ENCODE measurements at regions not wholly inside any gene's neighbourhood (a gene's known extent, or its start where the extent isn't known, plus 50 kb on each side); places are given as distances from the start of the nearest gene placed in this dataset.
"Not testable (repeated sequence)": the region's sequence is repeated elsewhere in the genome, so short reads cannot be mapped to it uniquely, and the experiment has no call there.

DNA sequence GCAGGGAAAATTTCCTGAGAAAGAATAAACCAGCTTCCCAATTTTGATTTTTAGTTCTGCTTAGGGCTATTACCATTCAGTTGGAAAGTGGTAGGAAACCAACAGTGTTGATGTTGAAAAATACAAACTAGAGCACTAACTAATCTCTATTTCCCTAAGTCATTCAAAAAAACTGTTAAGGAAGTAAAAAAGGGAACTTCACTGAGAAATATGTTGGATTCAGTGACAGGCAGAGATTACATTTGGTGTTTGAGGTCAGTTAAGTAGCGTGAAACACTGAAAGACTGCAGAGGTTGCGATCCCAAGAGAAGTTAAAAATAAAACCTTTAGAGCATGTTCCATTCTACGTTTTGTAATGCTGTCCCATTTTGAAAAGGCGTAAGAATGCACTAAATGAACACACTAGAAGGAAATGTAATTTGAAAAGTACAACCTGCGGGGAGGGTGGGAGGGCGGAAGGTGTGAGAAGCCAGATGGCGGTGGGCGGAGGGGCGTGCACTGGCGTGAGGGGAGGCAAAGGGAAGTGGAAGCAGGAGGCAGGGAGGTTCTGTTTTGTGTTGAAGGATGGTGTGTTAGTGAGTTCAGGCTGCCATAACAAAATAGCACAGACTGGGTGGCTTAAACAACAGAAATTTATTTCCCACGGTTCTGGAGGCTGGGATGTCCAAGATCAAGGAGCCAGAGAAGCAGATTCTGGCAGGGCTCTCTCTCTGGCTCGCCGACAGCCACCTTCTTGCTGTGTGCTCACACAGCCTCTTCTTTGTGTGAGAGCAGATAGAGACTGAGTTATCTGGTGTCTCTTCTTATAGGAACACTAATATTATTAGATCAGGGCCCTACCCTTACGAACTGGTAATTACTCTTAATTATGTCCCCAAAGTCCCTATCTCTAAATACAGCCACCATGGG, 94.3 kb upstream of the KCTD1 start:
- Histone ChIP-seq H3K4me3 (ENCODE audit: low read depth, low read length) (no peak overlapping the region), H3K36me3 (ENCODE audit: insufficient read depth) (no peaks in the 10 kb centered on the region), H3K4me1 (ENCODE audit: insufficient read depth) (no peaks in the 10 kb centered on the region), H3K27ac (ENCODE audit: low read depth) (no peak overlapping the region)
- DNase-seq (ENCODE audit: extremely low spot score): no peak
- WGBS: 83% methylated on average over 14 of the region's 14 CpGs

DNA sequence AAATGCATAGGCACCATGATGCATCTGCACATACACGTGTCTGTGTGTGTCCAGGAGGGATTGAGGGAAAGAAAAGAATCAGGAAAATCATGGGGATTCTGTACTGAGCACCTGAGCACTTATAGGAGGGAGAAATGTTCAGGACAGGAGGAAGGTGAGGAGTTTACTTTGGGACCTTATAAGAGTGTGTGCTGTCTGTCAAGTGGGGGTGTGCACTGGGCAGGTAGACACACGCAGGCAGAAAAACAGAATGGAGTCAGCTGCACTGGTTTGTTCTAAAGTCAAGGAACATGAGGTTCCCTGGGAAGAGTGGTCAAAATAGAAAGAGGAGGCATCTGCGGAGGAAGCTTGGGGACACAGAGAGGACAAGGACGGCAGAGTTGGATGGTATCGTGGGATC, 92.2 kb upstream of the KCTD1 start:
- Histone ChIP-seq H3K36me3 (ENCODE audit: insufficient read depth) (no peaks in the 10 kb centered on the region), H3K27ac (ENCODE audit: low read depth) (no peak overlapping the region), H3K4me3 (ENCODE audit: low read depth, low read length) (no peak overlapping the region), H3K4me1 (ENCODE audit: insufficient read depth) (no peaks in the 10 kb centered on the region)
- WGBS: 82% methylated on average over 5 of the region's 5 CpGs
- no peak for DNase-seq (ENCODE audit: extremely low spot score)

DNA sequence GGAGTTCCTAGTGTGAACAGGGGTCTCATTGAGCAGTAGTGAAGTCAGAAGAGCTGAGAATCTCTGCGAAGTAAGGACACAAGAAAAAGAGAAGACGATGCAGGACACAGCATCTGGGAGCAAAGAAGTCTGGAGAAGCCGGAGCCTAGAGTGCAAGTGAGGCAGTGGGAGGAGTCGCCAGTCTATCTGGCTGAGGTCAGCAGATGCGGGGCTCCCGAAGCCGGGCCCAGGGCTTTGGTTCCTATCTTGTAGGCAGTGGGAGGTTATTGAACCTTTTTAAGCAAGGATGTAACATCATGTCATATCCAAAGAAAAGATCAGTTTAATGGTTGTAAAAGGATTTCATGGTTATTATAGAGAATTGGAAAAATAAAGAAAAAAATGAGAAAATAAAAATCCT, 90.8 kb upstream of the KCTD1 start:
- H3K4me3 ChIP-seq (ENCODE audit: low read depth, low read length): no peak overlapping the region
- no peaks in the 10 kb centered on the region for H3K4me1 ChIP-seq (ENCODE audit: insufficient read depth)
- DNase-seq (ENCODE audit: extremely low spot score): no peak
- no peak overlapping the region for H3K27ac ChIP-seq (ENCODE audit: low read depth)
- no peaks in the 10 kb centered on the region for H3K36me3 ChIP-seq (ENCODE audit: insufficient read depth)
- 93% methylated on average over 7 of the region's 7 CpGs for WGBS

DNA sequence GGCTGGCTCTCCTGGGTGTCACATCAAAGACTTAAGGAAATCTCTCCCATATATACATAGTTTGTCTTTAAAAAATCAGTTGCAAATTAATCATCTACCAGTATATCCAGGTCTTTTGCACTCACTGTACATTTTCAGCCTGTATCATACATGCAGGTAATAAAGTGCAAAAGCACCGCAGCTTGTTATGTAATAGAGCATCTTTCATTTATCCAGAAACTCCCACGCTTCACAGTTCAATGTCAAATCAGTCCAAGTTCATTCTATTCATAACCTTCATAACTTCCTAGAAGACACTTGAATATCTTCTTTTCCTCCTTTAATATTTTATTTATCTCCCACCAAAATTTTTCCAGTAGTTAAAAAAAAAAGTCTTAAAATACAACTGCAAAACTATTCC, 89.6 kb upstream of the KCTD1 start:
- no peak overlapping the region for H3K4me3 ChIP-seq (ENCODE audit: low read depth, low read length)
- no peaks in the 10 kb centered on the region for H3K4me1 ChIP-seq (ENCODE audit: insufficient read depth)
- H3K27ac ChIP-seq (ENCODE audit: low read depth): no peak overlapping the region
- 93% methylated on average over 2 of the region's 2 CpGs for WGBS
- DNase-seq (ENCODE audit: extremely low spot score): no peak
- H3K36me3 ChIP-seq (ENCODE audit: insufficient read depth): no peaks in the 10 kb centered on the region

DNA sequence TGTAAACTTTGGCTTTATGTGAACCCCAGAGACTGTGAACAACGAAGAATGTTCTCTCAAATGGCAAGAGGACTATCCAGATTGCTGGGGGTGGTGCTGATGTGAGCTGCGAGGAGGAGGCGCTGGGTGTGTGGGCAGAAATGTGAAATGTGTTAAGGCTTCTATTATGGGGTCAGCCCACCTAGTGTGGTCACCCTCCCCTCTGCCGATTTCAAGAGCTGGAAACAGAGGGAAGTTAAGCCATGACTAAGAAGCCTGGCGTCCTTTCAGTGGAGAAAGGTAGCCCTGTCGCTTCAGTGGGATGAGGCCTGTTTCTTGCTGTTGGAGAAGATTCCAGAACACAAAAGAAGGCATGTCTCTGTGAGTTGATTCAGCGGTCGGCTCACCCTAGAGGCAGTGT, 89.0 kb upstream of the KCTD1 start:
- no peak for DNase-seq (ENCODE audit: extremely low spot score)
- WGBS: 70% methylated on average over 8 of the region's 8 CpGs
- Histone ChIP-seq H3K4me3 (ENCODE audit: low read depth, low read length) (no peak overlapping the region), H3K4me1 (ENCODE audit: insufficient read depth) (no peaks in the 10 kb centered on the region), H3K27ac (ENCODE audit: low read depth) (no peak overlapping the region), H3K36me3 (ENCODE audit: insufficient read depth) (no peaks in the 10 kb centered on the region)

DNA sequence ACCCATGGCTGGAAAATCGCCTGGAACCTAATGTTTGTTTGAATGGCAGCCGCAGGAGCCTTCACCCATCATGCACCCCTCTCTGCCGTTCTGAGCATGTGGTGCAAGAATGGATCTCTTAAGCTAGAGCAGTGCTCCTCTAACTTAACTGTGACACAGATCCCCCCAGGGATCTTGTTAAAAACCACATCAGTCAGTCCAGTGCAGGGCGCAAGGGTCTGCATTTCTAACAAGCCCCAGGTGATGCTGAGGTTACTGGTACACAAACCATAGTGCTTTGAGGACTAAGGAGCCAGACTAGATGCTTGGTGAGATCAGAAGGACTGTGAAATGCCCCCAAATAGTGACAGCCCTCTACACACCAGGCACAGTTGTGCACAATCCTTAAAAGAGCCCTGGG, 87.1 kb upstream of the KCTD1 start:
- WGBS: 80% methylated on average over 4 of the region's 4 CpGs
- no peaks in the 10 kb centered on the region for H3K4me1 ChIP-seq (ENCODE audit: insufficient read depth)
- H3K27ac ChIP-seq (ENCODE audit: low read depth): no peak overlapping the region
- no peak overlapping the region for H3K4me3 ChIP-seq (ENCODE audit: low read depth, low read length)
- H3K36me3 ChIP-seq (ENCODE audit: insufficient read depth): no peaks in the 10 kb centered on the region
- DNase-seq (ENCODE audit: extremely low spot score): no peak

DNA sequence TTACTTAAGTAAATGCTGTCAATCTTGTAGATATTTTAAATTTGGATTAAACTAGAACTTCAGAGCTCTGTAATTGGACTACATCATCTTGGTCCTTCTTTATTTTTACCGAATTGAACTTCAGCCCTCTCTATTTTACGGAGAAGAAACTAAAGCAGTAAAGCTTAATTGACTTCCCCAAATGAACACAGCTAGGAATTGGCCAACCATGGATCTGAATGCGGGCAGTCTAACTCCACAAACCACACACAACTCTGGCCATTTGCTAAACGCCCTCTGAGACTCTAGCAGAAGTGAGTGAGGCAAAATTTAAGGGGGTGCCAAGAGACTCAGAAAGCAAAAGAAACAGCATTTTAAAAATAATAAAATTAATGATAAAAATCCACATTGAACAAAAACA, 86.3 kb upstream of the KCTD1 start:
- 71% methylated on average over 4 of the region's 4 CpGs for WGBS
- no peak for DNase-seq (ENCODE audit: extremely low spot score)
- no peak overlapping the region for H3K4me3 ChIP-seq (ENCODE audit: low read depth, low read length)
- H3K36me3 ChIP-seq (ENCODE audit: insufficient read depth): no peaks in the 10 kb centered on the region
- no peak overlapping the region for H3K27ac ChIP-seq (ENCODE audit: low read depth)
- no peaks in the 10 kb centered on the region for H3K4me1 ChIP-seq (ENCODE audit: insufficient read depth)

DNA sequence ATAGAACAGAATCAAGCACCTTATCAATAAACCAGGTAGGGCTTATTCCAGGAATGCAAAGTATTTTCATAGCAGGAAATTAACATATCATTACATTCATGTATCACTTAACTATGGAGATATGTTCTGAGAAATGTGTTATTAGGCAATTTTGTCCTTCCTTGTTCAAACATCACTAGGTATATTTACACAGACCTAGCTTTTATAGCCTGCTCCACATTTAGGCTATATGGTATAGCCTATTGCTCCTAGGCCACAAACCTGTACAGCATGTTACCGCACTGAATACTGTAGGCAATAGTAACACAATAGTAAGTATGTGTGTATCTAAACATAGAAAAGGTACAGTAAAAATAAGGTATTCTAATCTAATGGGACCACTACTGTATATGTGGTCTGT, 82.8 kb upstream of the KCTD1 start:
- 1% methylated on average over 1 of the region's 1 CpG for WGBS
- no peaks in the 10 kb centered on the region for H3K36me3 ChIP-seq (ENCODE audit: insufficient read depth)
- DNase-seq (ENCODE audit: extremely low spot score): no peak
- no peak overlapping the region for H3K4me3 ChIP-seq (ENCODE audit: low read depth, low read length)
- H3K4me1 ChIP-seq (ENCODE audit: insufficient read depth): no peaks in the 10 kb centered on the region
- no peak overlapping the region for H3K27ac ChIP-seq (ENCODE audit: low read depth)

DNA sequence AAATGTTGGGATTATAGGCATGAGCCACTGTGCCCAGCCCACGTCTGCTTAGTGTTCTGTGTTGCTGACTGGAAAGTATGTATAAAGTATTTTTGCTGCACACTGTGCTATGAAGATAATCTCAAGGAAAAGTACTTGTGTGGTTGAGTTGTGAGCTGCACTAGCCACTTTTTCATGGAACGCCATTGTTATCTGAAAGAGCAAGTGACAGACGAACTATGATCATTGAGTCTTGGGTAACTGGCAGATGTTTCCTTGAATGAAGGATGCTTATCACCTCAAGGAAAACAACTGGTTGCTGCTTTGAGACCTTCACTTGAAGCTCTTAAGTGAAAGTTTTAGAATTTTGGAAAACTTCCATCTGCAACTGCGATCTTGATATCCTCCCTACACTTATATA, 82.2 kb upstream of the KCTD1 start:
- Histone ChIP-seq H3K4me1 (ENCODE audit: insufficient read depth) (no peaks in the 10 kb centered on the region), H3K36me3 (ENCODE audit: insufficient read depth) (no peaks in the 10 kb centered on the region), H3K27ac (ENCODE audit: low read depth) (no peak overlapping the region), H3K4me3 (ENCODE audit: low read depth, low read length) (no peak overlapping the region)
- 90% methylated on average over 4 of the region's 4 CpGs for WGBS
- no peak for DNase-seq (ENCODE audit: extremely low spot score)

DNA sequence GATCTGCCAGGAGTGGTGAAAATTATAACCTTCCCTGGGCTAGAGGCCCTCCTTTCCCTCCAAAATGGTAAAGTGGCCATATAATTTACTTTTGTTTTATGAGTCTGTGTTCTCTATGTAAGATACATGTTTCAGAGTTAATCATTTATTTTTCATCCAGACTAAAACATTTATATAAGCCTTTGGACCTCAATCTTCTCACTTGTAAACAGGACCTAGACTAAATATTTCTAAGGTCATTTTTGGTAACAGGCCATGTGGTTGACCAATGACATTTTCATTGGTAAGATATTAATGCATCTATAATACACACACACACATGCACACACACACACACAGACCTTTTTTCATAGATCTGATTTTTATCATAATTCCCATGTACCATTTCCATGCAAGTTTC, 79.7 kb upstream of the KCTD1 start:
- Histone ChIP-seq H3K27ac (ENCODE audit: low read depth) (no peak overlapping the region), H3K36me3 (ENCODE audit: insufficient read depth) (no peaks in the 10 kb centered on the region), H3K4me1 (ENCODE audit: insufficient read depth) (no peaks in the 10 kb centered on the region), H3K4me3 (ENCODE audit: low read depth, low read length) (no peak overlapping the region)
- DNase-seq (ENCODE audit: extremely low spot score): no peak

DNA sequence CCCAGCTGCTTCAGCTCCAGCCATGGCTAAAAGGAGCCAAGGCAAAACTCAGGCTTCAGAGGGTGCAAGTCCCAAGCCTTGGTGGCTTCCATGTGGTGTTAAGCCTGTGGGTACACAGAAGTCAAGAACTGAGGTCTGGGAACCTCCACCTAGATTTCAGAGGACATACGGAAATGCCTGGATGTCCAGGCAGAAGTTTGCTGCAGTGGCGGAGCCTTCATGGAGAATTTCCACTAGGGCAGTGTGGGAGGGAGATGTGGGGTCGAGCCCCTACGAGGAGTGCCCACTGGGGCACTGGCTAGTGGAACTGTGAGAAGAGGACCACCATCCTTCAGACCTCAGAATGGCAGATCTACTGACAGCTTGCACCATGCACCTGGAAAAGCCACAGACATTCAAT, 76.1 kb upstream of the KCTD1 start:
- DNase-seq (ENCODE audit: extremely low spot score): no peak
- H3K36me3 ChIP-seq (ENCODE audit: insufficient read depth): no peaks in the 10 kb centered on the region
- H3K27ac ChIP-seq (ENCODE audit: low read depth): no peak overlapping the region
- WGBS: 92% methylated on average over 4 of the region's 4 CpGs
- H3K4me1 ChIP-seq (ENCODE audit: insufficient read depth): no peaks in the 10 kb centered on the region
- H3K4me3 ChIP-seq (ENCODE audit: low read depth, low read length): no peak overlapping the region

DNA sequence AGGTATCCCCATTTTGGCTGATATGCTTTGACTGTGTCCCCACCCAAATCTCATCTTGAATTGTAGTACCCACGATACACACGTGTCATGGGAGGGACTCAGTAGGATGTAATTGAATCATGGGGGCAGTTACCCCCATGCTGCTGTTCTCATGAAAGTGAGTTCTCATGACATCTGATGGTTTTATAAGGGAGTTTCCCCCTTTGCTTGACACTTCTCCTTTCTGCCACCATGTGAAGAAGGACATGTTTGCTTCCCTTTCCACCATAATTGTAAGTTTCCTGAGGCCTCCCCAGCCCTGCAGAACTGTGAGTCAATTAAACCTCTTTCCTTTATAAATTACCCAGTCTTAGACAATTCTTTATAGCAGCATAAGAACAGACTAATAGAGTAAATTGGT, 75.0 kb upstream of the KCTD1 start:
- not testable (repeated sequence) for H3K4me1 ChIP-seq (ENCODE audit: insufficient read depth); H3K4me3 ChIP-seq (ENCODE audit: low read depth, low read length); DNase-seq (ENCODE audit: extremely low spot score); H3K27ac ChIP-seq (ENCODE audit: low read depth); H3K36me3 ChIP-seq (ENCODE audit: insufficient read depth)
- WGBS: 93% methylated on average over 2 of the region's 2 CpGs

DNA sequence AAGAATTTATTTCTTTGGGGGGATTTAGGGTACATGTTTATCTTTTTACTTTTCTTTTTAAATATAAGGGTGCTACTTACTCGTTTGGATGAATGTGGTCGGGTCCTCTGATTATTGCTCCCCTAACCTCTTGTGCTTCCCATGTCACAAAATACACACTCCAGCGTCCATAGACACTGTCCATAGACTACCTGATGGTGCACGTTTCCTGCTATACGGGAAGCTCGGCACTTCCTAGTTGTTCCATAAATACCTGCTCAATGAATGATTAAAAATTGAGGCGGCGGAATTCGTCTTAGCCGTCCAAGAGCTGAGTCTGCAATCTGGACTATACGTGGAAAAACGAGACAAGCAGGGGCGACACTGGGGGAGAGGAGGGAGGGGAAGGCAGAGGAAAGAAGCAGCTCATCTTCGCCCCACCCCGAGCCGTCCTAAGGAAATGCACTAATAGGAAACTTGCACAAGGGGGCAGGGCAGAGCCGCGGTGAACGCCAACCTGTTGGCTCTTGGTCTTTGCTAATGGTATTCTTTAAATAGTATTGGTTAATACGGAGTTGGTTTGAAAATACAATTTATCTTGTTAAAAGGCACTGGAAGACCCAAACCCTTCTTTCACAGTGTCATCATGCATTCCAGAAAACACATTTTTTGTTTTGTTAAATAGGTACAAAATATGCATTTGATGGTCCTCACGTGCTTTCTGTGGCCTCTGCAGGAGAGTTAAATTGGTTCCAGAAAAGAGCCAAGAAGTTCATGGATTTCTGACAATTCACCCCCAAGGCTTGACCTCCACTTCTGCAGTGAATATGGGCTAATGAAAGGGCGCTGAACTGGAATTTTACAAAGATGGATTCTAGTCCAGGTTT, 73.0 kb upstream of the KCTD1 start:
- no peak for DNase-seq (ENCODE audit: extremely low spot score)
- 47% methylated on average over 22 of the region's 22 CpGs for WGBS
- no peak overlapping the region for H3K27ac ChIP-seq (ENCODE audit: low read depth)
- no peak overlapping the region for H3K4me3 ChIP-seq (ENCODE audit: low read depth, low read length)
- H3K4me1 ChIP-seq (ENCODE audit: insufficient read depth): no peaks in the 10 kb centered on the region
- no peaks in the 10 kb centered on the region for H3K36me3 ChIP-seq (ENCODE audit: insufficient read depth)

DNA sequence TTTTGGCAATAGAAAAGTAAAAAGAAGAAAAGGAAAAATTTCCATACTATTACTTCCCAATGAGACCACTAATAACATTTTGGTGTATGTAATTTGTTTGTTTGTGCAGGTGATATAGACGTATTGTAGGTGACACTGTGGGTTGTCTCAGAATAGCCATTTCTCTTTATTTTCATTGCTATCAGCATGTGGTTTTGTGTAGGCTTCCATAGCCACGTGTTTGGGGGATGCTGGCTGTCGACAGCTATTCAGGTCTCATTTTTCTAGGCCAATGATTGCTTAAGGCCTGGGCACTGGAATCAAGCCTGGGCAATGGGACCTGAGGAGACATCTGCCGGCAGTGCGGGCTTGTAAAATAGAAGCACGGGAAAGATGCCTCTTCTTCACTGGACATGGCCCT, 71.0 kb upstream of the KCTD1 start:
- whole genome bisulfite sequencing: 81% methylated on average over 6 of the region's 6 CpGs
- Histone ChIP-seq H3K4me1 (ENCODE audit: insufficient read depth) (no peaks in the 10 kb centered on the region), H3K36me3 (ENCODE audit: insufficient read depth) (no peaks in the 10 kb centered on the region), H3K4me3 (ENCODE audit: low read depth, low read length) (no peak overlapping the region), H3K27ac (ENCODE audit: low read depth) (no peak overlapping the region)
- DNase-seq (ENCODE audit: extremely low spot score): no peak

All from urinary bladder (tissue), 3 donors.